Lower lobe of right lung (tissue), 2 donors: ENCODE measurements at regions not wholly inside any gene's neighbourhood (a gene's known extent, or its start where the extent isn't known, plus 50 kb on each side); places are given as distances from the start of the nearest gene placed in this dataset.

Experiments
- ATAC-seq, 2 donors: fragments of 200-7000 bp; cut with Tn5 transposase; one replicate each; pipeline ENCODE4 v1.9.1; 2020 to 2022; ENCODE audit warnings: mild to moderate bottlenecking in 2 of 2, moderate library complexity in 2 of 2
- DNase-seq: peaks from one replicate; pipeline ENCODE4 v3.0.0-alpha.2; 2020
- H3K27ac ChIP-seq: fragments of 200-600 bp; one replicate; pipeline ENCODE4 v1.8.0; 2022
- H3K27me3 ChIP-seq: fragments of 200-600 bp; one replicate; pipeline ENCODE4 v1.8.0; 2022; ENCODE audit warnings: low read depth
- H3K36me3 ChIP-seq: fragments of 200-600 bp; one replicate; pipeline ENCODE4 v1.8.0; 2022; ENCODE audit warnings: mild to moderate bottlenecking
- H3K4me1 ChIP-seq: fragments of 200-600 bp; one replicate; pipeline ENCODE4 v1.8.0; 2022
- H3K4me3 ChIP-seq: fragments of 200-600 bp; one replicate; pipeline ENCODE4 v1.8.0; 2022; ENCODE audit warnings: mild to moderate bottlenecking
- H3K9me3 ChIP-seq: fragments of 200-600 bp; one replicate; pipeline ENCODE4 v1.8.0; 2022
- CTCF ChIP-seq: fragments of 200-600 bp; IDR thresholded peaks from one replicate; pipeline ENCODE4 v1.8.0; 2022; ENCODE audit warnings: antibody characterized with exemption, mild to moderate bottlenecking
- intact Hi-C: fragments of 100-400 bp; cut with DNase I; formaldehyde crosslinking; loops from one replicate; pipeline ENCODE4 v1.11.0; 2022
- donor health status: DM: no; HTN: yes; CAD: no; lungs with severe emphysema.

- ATAC-seq (peak in 1 of 2 donors; percentile 20), DNase-seq (no peak)
- no peak overlapping the region for H3K27ac ChIP-seq
- intact Hi-C loops: no loop called here
- H3K36me3 ChIP-seq: no peaks in the 10 kb centered on the region
- no peaks in the 10 kb centered on the region for H3K27me3 ChIP-seq
- TF ChIP-seq CTCF: no peak
- H3K9me3 ChIP-seq: no peaks in the 10 kb centered on the region
- no peak overlapping the region for H3K4me3 ChIP-seq
- H3K4me1 ChIP-seq: no peaks in the 10 kb centered on the region
Measured at GRCh38 chr21:35297665-35298064, 248.6 kb upstream of the RUNX1 start.

GRCh38 chr21:35294231-35294898 lies 245.3 kb upstream of the RUNX1 start:
- Histone ChIP-seq H3K27ac (no peak overlapping the region), H3K27me3 (no peaks in the 10 kb centered on the region), H3K36me3 (no peaks in the 10 kb centered on the region), H3K4me3 (no peak overlapping the region), H3K9me3 (no peaks in the 10 kb centered on the region), H3K4me1 (no peaks in the 10 kb centered on the region)
- ATAC-seq (no peak), DNase-seq (no peak)
- intact Hi-C loops: no loop called here
- no peak for TF ChIP-seq CTCF

GRCh38 chr21:35291973-35292627 lies 243.0 kb upstream of the RUNX1 start:
- no peak for ATAC-seq
- Histone ChIP-seq H3K27me3 (no peaks in the 10 kb centered on the region), H3K4me1 (no peaks in the 10 kb centered on the region), H3K4me3 (no peak overlapping the region), H3K36me3 (no peaks in the 10 kb centered on the region), H3K9me3 (peaks cover 8% of the 10 kb centered on the region), H3K27ac (no peak overlapping the region)
- DNase-seq: no peak
- intact Hi-C loops: no loop called here
- TF ChIP-seq CTCF: no peak

- TF ChIP-seq CTCF: no peak
- H3K4me3 ChIP-seq: no peak overlapping the region
- ATAC-seq: no peak
Measured at GRCh38 chr21:35291034-35291433, 241.9 kb upstream of the RUNX1 start.

GRCh38 chr21:35288238-35288637 lies 239.1 kb upstream of the RUNX1 start:
- Histone ChIP-seq H3K36me3 (no peaks in the 10 kb centered on the region), H3K27me3 (no peaks in the 10 kb centered on the region), H3K9me3 (peaks cover 11% of the 10 kb centered on the region), H3K27ac (no peak overlapping the region), H3K4me1 (peaks cover 5% of the 10 kb centered on the region), H3K4me3 (no peak overlapping the region)
- DNase-seq (no peak), ATAC-seq (no peak)
- intact Hi-C loops: no loop called here
- no peak for TF ChIP-seq CTCF

More at GRCh38 chr21:35291034-35291433, 241.9 kb upstream of the RUNX1 start:
- intact Hi-C loops: no loop called here
- no peak overlapping the region for H3K27ac ChIP-seq
- peaks cover 11% of the 10 kb centered on the region for H3K9me3 ChIP-seq
- H3K36me3 ChIP-seq: no peaks in the 10 kb centered on the region
- H3K27me3 ChIP-seq: no peaks in the 10 kb centered on the region
- no peak for DNase-seq
- H3K4me1 ChIP-seq: no peaks in the 10 kb centered on the region
